ENCODE measurements at regions not wholly inside any gene's neighbourhood (a gene's known extent, or its start where the extent isn't known, plus 50 kb on each side); places are given as distances from the start of the nearest gene placed in this dataset.
A peak's percentile ranks its signal among the peaks of the same experiment; 100 is the strongest.

- Histone ChIP-seq H3K27me3 (ENCODE audit: control insufficient read depth in 3 of 3, insufficient read depth in 3 of 3, low read length in 3 of 3) (no peaks in the 10 kb centered on the region), H3K4me1 (ENCODE audit: control insufficient read depth in 3 of 3, insufficient read depth in 3 of 3, low read length in 3 of 3) (peaks cover 0 to 12% (median 5%) of the 10 kb centered on the region in 3 donors), H3K4me3 (ENCODE audit: low read length in 3 of 3) (no peak overlapping the region), H3K9ac (ENCODE audit: low read depth in 1 of 3, low read length in 3 of 3) (no peak overlapping the region), H3K36me3 (ENCODE audit: control insufficient read depth in 3 of 3, insufficient read depth in 3 of 3, low read length in 3 of 3) (no peaks in the 10 kb centered on the region), H3K27ac (ENCODE audit: low read depth, low read length) (peak overlapping the region; percentile 5), H3K9me3 (ENCODE audit: control insufficient read depth in 3 of 3, low read length in 3 of 3) (no peaks in the 10 kb centered on the region)
Measured at GRCh38 chr13:50711996-50712395, 131.5 kb downstream of the DLEU7 start.

- Histone ChIP-seq H3K9me3 (ENCODE audit: control insufficient read depth in 3 of 3, low read length in 3 of 3) (no peaks in the 10 kb centered on the region), H3K4me1 (ENCODE audit: control insufficient read depth in 3 of 3, insufficient read depth in 3 of 3, low read length in 3 of 3) (peaks cover 0 to 12% (median 5%) of the 10 kb centered on the region in 3 donors), H3K36me3 (ENCODE audit: control insufficient read depth in 3 of 3, insufficient read depth in 3 of 3, low read length in 3 of 3) (no peaks in the 10 kb centered on the region), H3K27ac (ENCODE audit: low read depth, low read length) (peak overlapping the region; percentile 5), H3K9ac (ENCODE audit: low read depth in 1 of 3, low read length in 3 of 3) (no peak overlapping the region), H3K4me3 (ENCODE audit: low read length in 3 of 3) (peak overlapping the region in 1 of 3 donors; percentile 8), H3K27me3 (ENCODE audit: control insufficient read depth in 3 of 3, insufficient read depth in 3 of 3, low read length in 3 of 3) (no peaks in the 10 kb centered on the region)
Measured at GRCh38 chr13:50712456-50712855, 131.0 kb downstream of the DLEU7 start.

- H3K9ac ChIP-seq (ENCODE audit: low read depth in 1 of 3, low read length in 3 of 3), result no peak overlapping the region
- H3K27ac ChIP-seq (ENCODE audit: low read depth, low read length), result no peak overlapping the region
- H3K4me3 ChIP-seq (ENCODE audit: low read length in 3 of 3), result peak overlapping the region in 1 of 3 donors; percentile 8
- no peaks in the 10 kb centered on the region for H3K27me3 ChIP-seq (ENCODE audit: control insufficient read depth in 3 of 3, insufficient read depth in 3 of 3, low read length in 3 of 3)
- H3K4me1 ChIP-seq (ENCODE audit: control insufficient read depth in 3 of 3, insufficient read depth in 3 of 3, low read length in 3 of 3), result peaks cover 0 to 12% (median 5%) of the 10 kb centered on the region in 3 donors
- H3K36me3 ChIP-seq (ENCODE audit: control insufficient read depth in 3 of 3, insufficient read depth in 3 of 3, low read length in 3 of 3), result no peaks in the 10 kb centered on the region
- H3K9me3 ChIP-seq (ENCODE audit: control insufficient read depth in 3 of 3, low read length in 3 of 3), result no peaks in the 10 kb centered on the region
Measured at GRCh38 chr13:50712881-50713280, 130.6 kb downstream of the DLEU7 start.

DNA sequence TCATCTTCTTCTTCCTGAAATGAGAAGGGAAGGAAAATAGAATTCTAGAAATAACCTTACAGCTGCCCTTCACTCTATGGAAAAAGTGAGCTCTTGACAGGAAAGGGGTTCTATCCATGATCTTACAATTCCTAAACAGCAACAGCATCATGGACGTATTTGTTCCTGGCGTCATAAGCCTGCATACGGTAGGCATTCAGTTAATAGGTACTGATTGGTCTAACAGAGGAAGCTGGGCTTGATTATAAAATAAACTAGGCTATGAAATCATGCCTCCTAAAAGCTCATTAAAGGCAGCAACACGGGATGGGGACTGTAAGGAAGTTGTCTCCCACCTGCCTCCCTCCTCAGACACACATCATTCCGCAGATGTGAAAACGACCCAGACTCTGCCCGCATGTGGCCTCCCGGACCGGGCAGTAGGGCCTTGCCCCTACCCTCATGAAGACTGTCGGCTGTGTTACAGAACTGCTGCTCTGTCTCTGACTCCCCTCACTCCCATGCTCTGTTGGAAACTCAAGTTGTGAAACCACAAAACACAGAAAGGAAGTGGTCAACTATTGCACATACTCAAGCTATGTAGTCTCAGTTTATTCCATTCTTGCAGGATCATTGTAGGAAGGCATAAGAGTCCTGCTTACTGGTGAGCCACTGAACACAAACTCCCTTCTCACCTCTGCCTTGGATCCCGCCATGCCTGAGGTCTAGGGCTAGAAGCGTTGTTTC, 129.8 kb downstream of the DLEU7 start:
- H3K9ac ChIP-seq (ENCODE audit: low read depth in 1 of 3, low read length in 3 of 3), result no peak overlapping the region
- peaks cover 0 to 12% (median 5%) of the 10 kb centered on the region in 3 donors for H3K4me1 ChIP-seq (ENCODE audit: control insufficient read depth in 3 of 3, insufficient read depth in 3 of 3, low read length in 3 of 3)
- H3K4me3 ChIP-seq (ENCODE audit: low read length in 3 of 3), result no peak overlapping the region
- no peaks in the 10 kb centered on the region for H3K27me3 ChIP-seq (ENCODE audit: control insufficient read depth in 3 of 3, insufficient read depth in 3 of 3, low read length in 3 of 3)
- peak overlapping the region; percentile 32 for H3K27ac ChIP-seq (ENCODE audit: low read depth, low read length)
- H3K36me3 ChIP-seq (ENCODE audit: control insufficient read depth in 3 of 3, insufficient read depth in 3 of 3, low read length in 3 of 3), result no peaks in the 10 kb centered on the region
- no peaks in the 10 kb centered on the region for H3K9me3 ChIP-seq (ENCODE audit: control insufficient read depth in 3 of 3, low read length in 3 of 3)

DNA sequence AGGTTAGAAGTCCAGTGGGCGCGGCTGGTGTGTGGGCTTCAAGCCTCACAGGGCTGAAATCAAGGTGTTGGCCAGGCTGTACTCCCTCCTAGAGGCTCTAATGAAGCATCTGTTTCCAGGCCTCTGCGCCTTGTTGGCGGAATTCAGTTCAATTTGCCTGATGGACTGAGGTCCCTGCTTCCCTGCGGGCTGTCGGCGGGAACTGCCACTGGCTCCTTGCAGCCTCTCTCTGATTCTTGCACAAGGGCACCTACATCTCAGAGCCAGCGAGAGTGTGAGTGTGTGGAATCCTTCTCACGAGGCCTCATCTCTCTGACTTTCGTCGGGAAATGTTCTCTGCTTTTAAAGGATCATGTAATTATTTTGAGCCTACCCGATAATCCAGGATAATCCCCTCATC, 128.6 kb downstream of the DLEU7 start:
- Histone ChIP-seq H3K36me3 (ENCODE audit: control insufficient read depth in 3 of 3, insufficient read depth in 3 of 3, low read length in 3 of 3) (no peaks in the 10 kb centered on the region), H3K9me3 (ENCODE audit: control insufficient read depth in 3 of 3, low read length in 3 of 3) (no peaks in the 10 kb centered on the region), H3K4me3 (ENCODE audit: low read length in 3 of 3) (no peak overlapping the region), H3K27ac (ENCODE audit: low read depth, low read length) (peak overlapping the region; percentile 51), H3K4me1 (ENCODE audit: control insufficient read depth in 3 of 3, insufficient read depth in 3 of 3, low read length in 3 of 3) (peaks cover 0 to 12% (median 5%) of the 10 kb centered on the region in 3 donors), H3K27me3 (ENCODE audit: control insufficient read depth in 3 of 3, insufficient read depth in 3 of 3, low read length in 3 of 3) (no peaks in the 10 kb centered on the region), H3K9ac (ENCODE audit: low read depth in 1 of 3, low read length in 3 of 3) (no peak overlapping the region)

- H3K9me3 ChIP-seq (ENCODE audit: control insufficient read depth in 3 of 3, low read length in 3 of 3), result no peaks in the 10 kb centered on the region
- no peaks in the 10 kb centered on the region for H3K36me3 ChIP-seq (ENCODE audit: control insufficient read depth in 3 of 3, insufficient read depth in 3 of 3, low read length in 3 of 3)
- H3K9ac ChIP-seq (ENCODE audit: low read depth in 1 of 3, low read length in 3 of 3), result no peak overlapping the region
- H3K27ac ChIP-seq (ENCODE audit: low read depth, low read length), result peak overlapping the region; percentile 51
- H3K27me3 ChIP-seq (ENCODE audit: control insufficient read depth in 3 of 3, insufficient read depth in 3 of 3, low read length in 3 of 3), result no peaks in the 10 kb centered on the region
- H3K4me3 ChIP-seq (ENCODE audit: low read length in 3 of 3), result no peak overlapping the region
- H3K4me1 ChIP-seq (ENCODE audit: control insufficient read depth in 3 of 3, insufficient read depth in 3 of 3, low read length in 3 of 3), result peaks cover 0 to 12% (median 5%) of the 10 kb centered on the region in 3 donors
Measured at GRCh38 chr13:50715402-50716146, 127.9 kb downstream of the DLEU7 start.

- Histone ChIP-seq H3K4me3 (ENCODE audit: low read length in 3 of 3) (no peak overlapping the region), H3K27me3 (ENCODE audit: control insufficient read depth in 3 of 3, insufficient read depth in 3 of 3, low read length in 3 of 3) (no peaks in the 10 kb centered on the region), H3K9ac (ENCODE audit: low read depth in 1 of 3, low read length in 3 of 3) (no peak overlapping the region), H3K9me3 (ENCODE audit: control insufficient read depth in 3 of 3, low read length in 3 of 3) (no peaks in the 10 kb centered on the region), H3K27ac (ENCODE audit: low read depth, low read length) (no peak overlapping the region), H3K36me3 (ENCODE audit: control insufficient read depth in 3 of 3, insufficient read depth in 3 of 3, low read length in 3 of 3) (no peaks in the 10 kb centered on the region), H3K4me1 (ENCODE audit: control insufficient read depth in 3 of 3, insufficient read depth in 3 of 3, low read length in 3 of 3) (no peaks in the 10 kb centered on the region)
Measured at GRCh38 chr13:50720861-50721671, 122.4 kb downstream of the DLEU7 start.

DNA sequence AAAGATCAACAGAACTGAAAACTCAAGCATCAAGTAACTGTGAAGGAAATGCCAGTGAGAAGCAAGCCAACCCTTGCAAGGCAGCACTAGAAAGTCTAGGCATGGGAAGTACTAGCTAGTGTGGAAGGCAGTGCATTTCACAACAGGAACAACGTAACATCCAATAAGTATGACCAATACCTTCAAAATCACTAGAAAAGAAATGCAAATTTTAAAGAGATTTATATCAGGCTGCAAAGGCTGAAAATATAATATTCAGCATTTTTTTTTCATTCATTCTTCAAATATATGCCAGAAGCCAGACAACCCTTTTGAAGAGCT, 121.9 kb downstream of the DLEU7 start:
- no peaks in the 10 kb centered on the region for H3K4me1 ChIP-seq (ENCODE audit: control insufficient read depth in 3 of 3, insufficient read depth in 3 of 3, low read length in 3 of 3)
- no peaks in the 10 kb centered on the region for H3K9me3 ChIP-seq (ENCODE audit: control insufficient read depth in 3 of 3, low read length in 3 of 3)
- H3K27me3 ChIP-seq (ENCODE audit: control insufficient read depth in 3 of 3, insufficient read depth in 3 of 3, low read length in 3 of 3), result no peaks in the 10 kb centered on the region
- H3K9ac ChIP-seq (ENCODE audit: low read depth in 1 of 3, low read length in 3 of 3), result no peak overlapping the region
- H3K4me3 ChIP-seq (ENCODE audit: low read length in 3 of 3), result no peak overlapping the region
- no peak overlapping the region for H3K27ac ChIP-seq (ENCODE audit: low read depth, low read length)
- H3K36me3 ChIP-seq (ENCODE audit: control insufficient read depth in 3 of 3, insufficient read depth in 3 of 3, low read length in 3 of 3), result no peaks in the 10 kb centered on the region

- no peak overlapping the region for H3K27ac ChIP-seq (ENCODE audit: low read depth, low read length)
- no peak overlapping the region for H3K9ac ChIP-seq (ENCODE audit: low read depth in 1 of 3, low read length in 3 of 3)
- no peaks in the 10 kb centered on the region for H3K4me1 ChIP-seq (ENCODE audit: control insufficient read depth in 3 of 3, insufficient read depth in 3 of 3, low read length in 3 of 3)
- no peaks in the 10 kb centered on the region for H3K9me3 ChIP-seq (ENCODE audit: control insufficient read depth in 3 of 3, low read length in 3 of 3)
- H3K4me3 ChIP-seq (ENCODE audit: low read length in 3 of 3), result no peak overlapping the region
- H3K36me3 ChIP-seq (ENCODE audit: control insufficient read depth in 3 of 3, insufficient read depth in 3 of 3, low read length in 3 of 3), result no peaks in the 10 kb centered on the region
- no peaks in the 10 kb centered on the region for H3K27me3 ChIP-seq (ENCODE audit: control insufficient read depth in 3 of 3, insufficient read depth in 3 of 3, low read length in 3 of 3)
Measured at GRCh38 chr13:50722440-50723125, 120.9 kb downstream of the DLEU7 start.
